ENCODE measurements at regions not wholly inside any gene's neighbourhood (a gene's known extent, or its start where the extent isn't known, plus 50 kb on each side); places are given as distances from the start of the nearest gene placed in this dataset.

- DNase-seq: no peak
Observed at GRCh38 chr10:130571674-130572073, 435.5 kb downstream of the GLRX3 start.

DNA sequence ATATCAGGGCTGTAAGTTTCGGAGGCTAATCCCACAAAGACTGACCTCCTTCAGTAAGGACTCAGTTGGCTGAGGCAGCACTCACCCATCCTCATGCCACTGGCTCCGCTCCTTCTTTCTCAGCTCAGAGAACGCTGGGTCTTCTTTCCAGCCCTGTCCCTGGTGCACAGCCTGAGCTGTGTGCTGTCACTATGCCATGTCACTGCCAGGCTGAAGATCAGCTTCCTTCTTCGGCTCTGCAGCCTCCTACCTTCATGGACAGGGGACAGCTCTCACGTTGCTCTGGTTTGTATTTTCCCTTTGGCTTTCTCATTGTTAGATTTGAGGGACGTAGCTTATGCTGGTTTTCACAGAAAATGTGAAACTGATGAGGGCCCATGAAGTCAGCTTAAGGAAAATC, 437.3 kb downstream of the GLRX3 start:
- no peak for DNase-seq

GRCh38 chr10:130575756-130576285, 439.6 kb downstream of the GLRX3 start:
- no peak for DNase-seq

GRCh38 chr10:130576427-130576826, 440.2 kb downstream of the GLRX3 start:
- DNase-seq: no peak

DNA sequence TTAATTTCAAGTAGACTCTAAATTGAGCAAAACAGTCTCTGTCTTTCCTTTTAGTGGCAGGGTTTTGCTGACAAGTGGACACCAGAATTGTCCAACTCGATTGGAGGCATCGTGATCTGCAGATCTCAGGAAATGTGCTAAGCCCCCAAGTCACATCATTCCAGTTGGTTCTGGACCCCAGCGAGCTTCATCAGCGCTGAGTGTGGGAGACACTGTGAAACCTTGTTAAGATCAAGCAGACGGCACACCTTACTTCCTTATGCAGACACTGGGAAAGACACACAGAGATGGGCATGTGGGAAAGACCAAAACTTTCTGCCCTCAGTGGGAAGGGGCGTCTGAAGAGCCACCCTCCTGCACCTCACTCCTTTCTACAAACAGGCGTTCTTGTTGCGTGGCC, 440.8 kb downstream of the GLRX3 start:
- DNase-seq: no peak

GRCh38 chr10:130578532-130579289, 442.5 kb downstream of the GLRX3 start:
- DNase-seq: no peak

DNA sequence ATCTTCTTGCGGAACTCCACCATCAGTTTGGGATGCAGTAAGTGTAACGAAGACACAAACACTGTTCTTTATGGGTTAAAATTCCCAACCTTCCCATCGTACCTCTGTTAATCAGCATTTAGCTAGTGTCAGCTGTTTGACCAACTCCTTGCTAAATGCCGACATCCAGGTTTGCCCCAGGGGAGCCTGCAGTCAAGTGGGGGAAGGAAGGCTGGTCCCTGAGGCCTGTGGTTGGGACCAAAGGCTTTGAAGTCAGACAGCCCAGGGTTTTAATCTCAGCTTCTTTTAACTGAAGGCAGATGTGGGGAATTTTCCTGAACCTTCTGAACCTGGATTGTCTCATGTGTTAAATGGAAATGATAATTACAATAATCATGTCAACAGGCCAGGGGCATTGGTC, 443.7 kb downstream of the GLRX3 start:
- DNase-seq: no peak

GRCh38 chr10:130580975-130581374, 444.8 kb downstream of the GLRX3 start:
- no peak for DNase-seq

DNA sequence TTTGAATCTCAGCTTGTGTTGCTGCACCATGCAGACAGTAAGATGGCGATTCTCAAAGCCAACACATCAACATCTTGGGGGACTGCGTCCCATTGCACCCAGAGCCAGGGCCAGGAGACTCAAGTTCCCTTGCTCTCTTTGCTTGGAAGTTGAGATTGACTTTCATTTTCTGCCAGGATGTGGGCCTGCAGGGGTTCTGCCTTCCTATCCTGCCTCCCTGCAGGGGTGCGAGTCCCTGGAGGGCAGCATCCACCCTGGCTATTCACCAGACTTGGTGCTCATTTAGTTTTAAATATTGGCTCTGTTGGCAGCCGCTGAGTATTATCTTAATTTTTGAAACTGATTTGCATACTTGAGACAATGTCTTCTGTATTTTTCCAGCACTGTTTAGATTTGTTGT, 451.5 kb downstream of the GLRX3 start:
- no peak for DNase-seq

DNA sequence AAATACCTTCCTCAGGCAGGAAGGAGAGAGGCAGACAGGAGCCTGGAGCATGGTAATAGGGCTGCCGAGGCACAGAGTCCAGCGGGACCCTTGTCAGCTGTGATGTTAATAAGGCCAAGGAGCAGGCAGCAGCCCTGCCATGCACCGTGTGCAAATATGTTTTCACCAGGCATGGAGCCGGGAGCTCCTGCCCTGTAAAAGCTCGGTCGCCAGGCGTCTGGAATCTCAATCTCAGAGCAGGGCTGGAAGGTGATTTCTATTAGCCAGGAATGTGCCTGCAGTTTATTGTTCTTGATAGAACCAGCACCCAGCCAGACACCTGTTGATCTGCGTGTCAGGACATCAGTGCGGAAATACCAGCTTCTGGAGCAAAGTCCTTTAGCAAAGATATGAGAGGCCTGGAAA, 469.8 kb downstream of the GLRX3 start:
- DNase-seq: no peak

- DNase-seq: no peak
Observed at GRCh38 chr10:130607366-130607765, 471.2 kb downstream of the GLRX3 start.

DNA sequence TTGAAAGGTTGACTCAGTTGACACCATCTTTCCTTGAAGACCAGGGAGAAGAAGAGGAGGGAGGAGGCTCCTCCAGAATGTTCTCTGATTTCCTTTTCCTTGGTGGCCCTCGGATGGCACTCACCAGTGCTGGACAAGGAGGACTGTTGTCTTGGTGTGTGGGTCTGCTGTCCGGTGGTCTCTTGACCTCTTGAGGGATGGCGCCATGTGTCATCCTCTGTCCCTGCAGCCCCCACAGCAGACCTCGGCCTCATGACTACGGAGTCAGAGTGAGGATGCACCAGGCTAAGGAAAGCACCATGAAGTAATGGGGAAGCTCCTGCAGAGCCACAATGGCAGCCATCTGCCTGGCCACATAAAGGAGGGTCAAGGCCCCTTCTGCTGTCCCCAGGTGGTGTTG, 475.0 kb downstream of the GLRX3 start:
- DNase-seq: no peak

GRCh38 chr10:130615457-130615856, 479.3 kb downstream of the GLRX3 start:
- no peak for DNase-seq

DNA sequence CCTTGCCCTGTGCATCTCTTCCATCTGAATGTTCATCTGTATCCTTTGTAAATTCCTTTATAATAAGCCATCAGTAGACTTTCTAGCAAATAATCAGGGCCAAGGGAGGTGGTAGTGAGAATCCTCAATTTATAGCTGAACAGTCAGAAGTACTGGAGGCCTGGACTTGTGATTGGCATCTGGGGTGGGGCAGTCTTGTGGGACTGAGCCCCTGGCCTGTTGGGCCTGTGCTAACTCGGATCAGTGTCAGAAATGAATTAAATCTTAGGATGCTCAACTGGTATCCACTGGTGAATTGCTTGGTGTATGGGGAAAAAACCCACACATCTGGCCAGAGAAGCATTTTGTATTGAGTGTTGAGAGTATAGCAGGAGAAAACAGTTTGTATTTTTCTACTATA, 481.8 kb downstream of the GLRX3 start:
- no peak for DNase-seq

DNA sequence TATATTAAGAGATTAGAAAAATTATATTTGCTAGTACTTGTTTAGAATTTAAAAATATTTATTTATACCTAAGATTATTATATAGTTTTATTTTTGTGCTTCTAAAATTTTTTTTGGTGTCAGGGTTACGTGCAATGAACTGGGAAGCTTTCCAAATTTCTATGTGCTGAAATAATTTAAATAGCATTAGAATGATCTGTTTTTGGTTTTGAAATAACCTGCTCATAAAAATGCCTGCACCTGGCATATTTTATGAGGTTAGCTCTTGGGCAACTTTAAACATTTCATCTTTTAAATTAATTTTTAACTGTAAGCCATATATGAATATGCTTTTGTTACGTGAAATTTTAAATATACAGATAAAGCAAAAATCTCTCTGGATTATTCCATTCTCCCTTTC, 482.5 kb downstream of the GLRX3 start:
- DNase-seq: no peak

- DNase-seq: no peak
Observed at GRCh38 chr10:130621231-130621775, 485.1 kb downstream of the GLRX3 start.

GRCh38 chr10:130623680-130624267, 487.6 kb downstream of the GLRX3 start:
- no peak for DNase-seq

- DNase-seq: no peak
Observed at GRCh38 chr10:130627346-130628045, 491.3 kb downstream of the GLRX3 start.

GRCh38 chr10:130630135-130630534, 493.9 kb downstream of the GLRX3 start:
- no peak for DNase-seq

GRCh38 chr10:130631142-130632096, 495.2 kb downstream of the GLRX3 start:
- no peak for DNase-seq

- no peak for DNase-seq
Observed at GRCh38 chr10:130634816-130635215, 498.6 kb downstream of the GLRX3 start.

GRCh38 chr10:130635528-130635927, 499.3 kb downstream of the GLRX3 start:
- DNase-seq: no peak

Measured in DMS 273 treated with DMSO at 0.1 percent for 48 hours (cell line).